GM12878 (cell line): ENCODE measurements at regions not wholly inside any gene's neighbourhood (a gene's known extent, or its start where the extent isn't known, plus 50 kb on each side); places are given as distances from the start of the nearest gene placed in this dataset.

Source experiments
- ATAC-seq: fragments of 200-7000 bp; cut with Tn5 transposase; 3 replicates; pipeline ENCODE4 v1.9.1; 2020; ENCODE audit warnings: mild to moderate bottlenecking, moderate library complexity
- BruUV-seq: library from RNA; stranded (reverse); fragments of 400-500 nt; replicated peaks from 2 replicates; lab custom pipeline; 2021; lab: Mats Ljungman, UMichigan
- CTCF ChIA-PET: fragments of 300-600 bp; sonication (Branson Sonifier 250); formaldehyde crosslinking; extraction: SDS; loops from one replicate; lab custom pipeline; 2021; ENCODE audit warnings: inconsistent platforms; lab: Yijun Ruan, JAX
- POLR2A ChIA-PET: fragments of 350-600 bp; formaldehyde crosslinking; extraction: SDS; loops from one replicate; lab custom pipeline; 2021; ENCODE audit warnings: inconsistent platforms; lab: Charles Lee
- RAD21 ChIA-PET: fragments of 300-600 bp; sonication (Branson Sonifier 250); formaldehyde crosslinking; loops from one replicate; lab custom pipeline; 2023; ENCODE audit warnings: antibody characterized with exemption; ENCODE audit not compliant: unreplicated experiment; lab: Charles Lee
- SMC1A ChIA-PET: fragments of 300-600 bp; sonication (Branson Sonifier 250); formaldehyde crosslinking; loops from one replicate; lab custom pipeline; 2023; ENCODE audit not compliant: unreplicated experiment, uncharacterized antibody; lab: Charles Lee
- DNase-seq: peaks from one replicate; pipeline ENCODE4 v3.0.0-alpha.2; 2011; ENCODE audit warnings: low read depth, low spot score
- FAIRE-seq: peaks from 3 replicates; lab custom pipeline; 2011; peaks lifted over from hg19 to GRCh38; lab: Jason Lieb, UNC
- H2AFZ ChIP-seq: 2 replicates; pipeline ENCODE4 v1.6.0; 2011; ENCODE audit warnings: low read depth, low read length, control low read depth; ENCODE audit not compliant: control insufficient read depth
- H3K27ac ChIP-seq: 2 replicates; pipeline ENCODE4 v1.5.1; 2011; ENCODE audit warnings: control low read depth; ENCODE audit not compliant: control insufficient read depth, insufficient read depth
- H3K27me3 ChIP-seq, 2 experiments: replicated peaks in 1 of 2; 2 replicates each; pipeline versions ENCODE4 v1.6.0 to v1.6.1; 2011; ENCODE audit warnings: low read length in 1 of 2; ENCODE audit not compliant: control insufficient read depth in 2 of 2, insufficient read depth in 2 of 2
- H3K36me3 ChIP-seq, 2 experiments: 2 replicates each; pipeline ENCODE4 v1.5.1; 2011; ENCODE audit warnings: low read length in 1 of 2; ENCODE audit not compliant: control insufficient read depth in 2 of 2, insufficient read depth in 2 of 2
- H3K4me1 ChIP-seq: 2 replicates; pipeline ENCODE4 v1.6.1; 2011; ENCODE audit warnings: mild to moderate bottlenecking, low read length, moderate library complexity, mixed read lengths; ENCODE audit not compliant: control insufficient read depth, insufficient read depth
- H3K4me2 ChIP-seq: 2 replicates; pipeline ENCODE4 v1.6.0; 2011; ENCODE audit warnings: control low read depth; ENCODE audit not compliant: control insufficient read depth, insufficient read depth
- H3K4me3 ChIP-seq: fragments of 200-600 bp; sonication (generic); 2 replicates; pipeline ENCODE4 v1.5.1; 2016
- H3K79me2 ChIP-seq: 2 replicates; pipeline ENCODE4 v1.6.0; 2011; ENCODE audit warnings: low read length; ENCODE audit not compliant: control insufficient read depth, insufficient read depth
- H3K9ac ChIP-seq: 2 replicates; pipeline ENCODE4 v1.8.0; 2011; ENCODE audit warnings: low read length, control low read depth, mixed read lengths; ENCODE audit not compliant: control insufficient read depth, insufficient read depth
- H3K9me3 ChIP-seq: replicated peaks from 3 replicates; pipeline ENCODE4 v1.5.1; 2011; ENCODE audit warnings: mild to moderate bottlenecking, low read length; ENCODE audit not compliant: control insufficient read depth, insufficient read depth
- H4K20me1 ChIP-seq: 2 replicates; pipeline ENCODE4 v1.6.0; 2011; ENCODE audit not compliant: control insufficient read depth, insufficient read depth
- ASH2L ChIP-seq: fragments of 300-600, 200-600 bp; sonication (generic); IDR thresholded peaks from 2 replicates; pipeline ENCODE4 v1.6.1; 2017; ENCODE audit warnings: low read depth, mild to moderate bottlenecking, borderline replicate concordance
- BCL11A ChIP-seq: IDR thresholded peaks from 2 replicates; pipeline ENCODE4 v1.6.1; 2011; ENCODE audit warnings: low read depth, low read length
- BCL3 ChIP-seq: IDR thresholded peaks from 2 replicates; pipeline ENCODE4 v1.6.1; 2011; ENCODE audit warnings: borderline replicate concordance, low read depth, mild to moderate bottlenecking, moderate library complexity, low read length; ENCODE audit not compliant: insufficient read depth, poor library complexity, severe bottlenecking
- CEBPB ChIP-seq, 2 experiments: fragments of 150-350 bp in 1 of 2; IDR thresholded peaks; 2 replicates each; pipeline ENCODE4 v1.6.1; 2012 to 2014; ENCODE audit warnings: low read depth in 2 of 2, low read length in 2 of 2, borderline replicate concordance in 1 of 2, inconsistent platforms in 1 of 2
- CREB1 ChIP-seq: IDR thresholded peaks from 2 replicates; pipeline ENCODE4 v1.6.1; 2012; ENCODE audit warnings: low read depth, mild to moderate bottlenecking, inconsistent platforms
- EP300 ChIP-seq, 2 experiments: fragments of 150-350 bp in 1 of 2; IDR thresholded peaks; 2 replicates each; pipeline ENCODE4 v1.6.1; 2011 to 2012; ENCODE audit warnings: low read depth in 2 of 2, low read length in 2 of 2, borderline replicate concordance in 1 of 2, improper control_type of control experiment in 1 of 2, inconsistent platforms in 1 of 2; ENCODE audit not compliant: control insufficient read depth in 1 of 2
- EZH2 ChIP-seq: IDR thresholded peaks from 2 replicates; pipeline ENCODE4 v1.6.1; 2012; ENCODE audit warnings: low read depth, mild to moderate bottlenecking, control low read depth, inconsistent platforms, low read length, borderline replicate concordance; ENCODE audit not compliant: control insufficient read depth
- FOXK2 ChIP-seq: fragments of 450-650 bp; IDR thresholded peaks from 2 replicates; pipeline ENCODE4 v1.6.1; 2017; ENCODE audit warnings: mild to moderate bottlenecking, moderate library complexity
- HDAC2 ChIP-seq: fragments of 200-600 bp; sonication (generic); IDR thresholded peaks from 2 replicates; pipeline ENCODE4 v1.6.1; 2017
- MTA3 ChIP-seq: IDR thresholded peaks from 2 replicates; pipeline ENCODE4 v1.6.1; 2012; ENCODE audit warnings: low read length, inconsistent platforms, borderline replicate concordance
- RELA ChIP-seq: fragments of 450-650 bp; IDR thresholded peaks from 2 replicates; pipeline ENCODE4 v1.8.0; 2014; ENCODE audit warnings: borderline replicate concordance; ENCODE audit not compliant: partially characterized antibody
- SREBF2 ChIP-seq: IDR thresholded peaks from 2 replicates; pipeline ENCODE4 v1.6.1; 2012; ENCODE audit warnings: mild to moderate bottlenecking, low read length
- ZBED1 ChIP-seq: IDR thresholded peaks from 2 replicates; pipeline ENCODE4 v1.6.1; 2016; ENCODE audit warnings: borderline replicate concordance
- ZBTB33 ChIP-seq: fragments of 450-650 bp; IDR thresholded peaks from 2 replicates; pipeline ENCODE4 v1.6.1; 2017; ENCODE audit warnings: mild to moderate bottlenecking
- ZBTB4 ChIP-seq: fragments of 450-650 bp; formaldehyde crosslinking; IDR thresholded peaks from 2 replicates; pipeline ENCODE4 v1.4.0; 2022; ENCODE audit warnings: mild to moderate bottlenecking, moderate library complexity
- WGBS: methylation state at CpG from one replicate; pipeline ENCODE4 v1.1.6; 2016; ENCODE audit warnings: low lambda C conversion rate; ENCODE audit not compliant: insufficient replicate concordance, insufficient coverage; ENCODE audit errors: missing lambda C conversion rate; 5-methylcytosine and 5-hydroxymethylcytosine counted together
- in situ Hi-C: fragments of 300-500 bp; cut with MboI; formaldehyde crosslinking; loops from 9 replicates; pipeline ENCODE4 v1.14.3; 2018; ENCODE audit warnings: mixed read lengths
- intact Hi-C: fragments of 100-400 bp; cut with micrococcal nuclease; formaldehyde crosslinking; loops from one replicate; pipeline ENCODE4 v1.14.2; 2022; ENCODE audit not compliant: unreplicated experiment

- intact Hi-C loops (loop anchor here (5.0 kb wide), 1 partner anchor 334 kb away; no protein-coding TSS in a partner anchor), in situ Hi-C loops (loop anchor here (5.0 to 25.0 kb wide), 2 partner anchors 719 to 1094 kb away; no protein-coding TSS in a partner anchor)
- SMC1A ChIA-PET = interaction anchor here (4.7 kb wide), 1 partner anchor 718 kb away, joined by 85 read pairs; no protein-coding TSS in a partner anchor
- RAD21 ChIA-PET = interaction anchor here (0.9 kb wide), 1 partner anchor 381 kb away, joined by 3 read pairs; no protein-coding TSS in a partner anchor
- H3K36me3 ChIP-seq = no peaks in the 10 kb centered on the region
- no peaks in the 10 kb centered on the region for H3K9me3 ChIP-seq
- no peak overlapping the region for H3K9ac ChIP-seq
- H3K4me2 ChIP-seq = no peak overlapping the region
- no peaks in the 10 kb centered on the region for H4K20me1 ChIP-seq
- BruUV-seq = no TSS peak
- WGBS = 32% methylated on average over 2 of the region's 2 CpGs
- FAIRE-seq (no peak), ATAC-seq (no peak), DNase-seq (no peak)
- H2AFZ ChIP-seq = no peak overlapping the region
- H3K27me3 ChIP-seq = no peaks in the 10 kb centered on the region
- no peak overlapping the region for H3K4me3 ChIP-seq
- TF ChIP-seq SREBF2 (no peak), FOXK2 (no peak), ZBTB4 (no peak), ASH2L (no peak), EZH2 (no peak), RELA (no peak), ZBTB33 (no peak), MTA3 (no peak), BCL11A (no peak), BCL3 (no peak), EP300 (IDR thresholded peaks at IDR 0.05; ENCODE audit: borderline replicate concordance in 1 of 2, control insufficient read depth in 1 of 2, low read depth in 2 of 2, low read length in 2 of 2) (no peak), CREB1 (no peak), ZBED1 (no peak), CEBPB (IDR thresholded peaks at IDR 0.05; ENCODE audit: borderline replicate concordance in 1 of 2, low read depth in 2 of 2, low read length in 2 of 2) (no peak), HDAC2 (no peak)
- H3K27ac ChIP-seq = no peak overlapping the region
- CTCF ChIA-PET = interaction anchor here (3.2 to 6.1 kb wide), 2 partner anchors 720 to 828 kb away, joined by 27 to 113 read pairs; no protein-coding TSS in a partner anchor
- H3K4me1 ChIP-seq = no peaks in the 10 kb centered on the region
- POLR2A ChIA-PET = no interaction called here
- H3K79me2 ChIP-seq = no peaks in the 10 kb centered on the region
Measured at GRCh38 chr16:52193441-52193840, 353.5 kb downstream of the TOX3 start.
